Posterior cingulate gyrus (tissue), 11 donors: ENCODE measurements at regions not wholly inside any gene's neighbourhood (a gene's known extent, or its start where the extent isn't known, plus 50 kb on each side); places are given as distances from the start of the nearest gene placed in this dataset.

Experiments
- DNase-seq, 10 donors: peaks; one replicate each; pipeline versions ENCODE4 v3.0.0 to v3.0.0-alpha.2; 2020 to 2021; ENCODE audit warnings: mixed read lengths in 3 of 10
- intact Hi-C: fragments of 100-400 bp; cut with DNase I; formaldehyde crosslinking; loops from one replicate; pipeline ENCODE4 v1.15.1; 2023

- peak in 2 of 10 donors; percentile 61 to 80 for DNase-seq
- intact Hi-C loops: no loop called here
These were observed 74.9 kb downstream of the RHOB start for GRCh38 chr2:20521682-20522189.

GRCh38 chr2:20523073-20523798, 76.4 kb downstream of the RHOB start:
- intact Hi-C loops: no loop called here
- peak in 2 of 10 donors; percentile 25 to 52 for DNase-seq

GRCh38 chr2:20523799-20524187, 76.9 kb downstream of the RHOB start:
- peak in 2 of 10 donors; percentile 25 to 57 for DNase-seq
- intact Hi-C loops: no loop called here

GRCh38 chr2:20524412-20525040, 77.7 kb downstream of the RHOB start:
- intact Hi-C loops: no loop called here
- DNase-seq: peak in 7 of 10 donors; percentile 37 to 93 (median 61)

- intact Hi-C loops: no loop called here
- DNase-seq: peak in 2 of 10 donors; percentile 57 to 81
These were observed 78.5 kb downstream of the RHOB start for GRCh38 chr2:20525041-20526035.

- no peak for DNase-seq
- intact Hi-C loops: no loop called here
These were observed 79.3 kb downstream of the RHOB start for GRCh38 chr2:20526160-20526559.

- intact Hi-C loops: no loop called here
- DNase-seq: peak in 4 of 10 donors; percentile 25 to 69 (median 46)
These were observed 79.8 kb downstream of the RHOB start for GRCh38 chr2:20526708-20527107.

- intact Hi-C loops: no loop called here
- peak in 1 of 10 donors; percentile 21 for DNase-seq
These were observed 81.8 kb downstream of the RHOB start for GRCh38 chr2:20528713-20529112.

- intact Hi-C loops: no loop called here
These were observed 83.6 kb downstream of the RHOB start for GRCh38 chr2:20530520-20530919.

GRCh38 chr2:20531633-20532262, 84.9 kb downstream of the RHOB start:
- peak in 2 of 10 donors; percentile 55 to 64 for DNase-seq
- intact Hi-C loops: no loop called here

More at GRCh38 chr2:20530520-20530919, 83.6 kb downstream of the RHOB start:
- peak in 2 of 10 donors; percentile 26 to 38 for DNase-seq

- intact Hi-C loops: no loop called here
These were observed 86.0 kb downstream of the RHOB start for GRCh38 chr2:20532634-20533437.

GRCh38 chr2:20533993-20534622, 87.2 kb downstream of the RHOB start:
- intact Hi-C loops: no loop called here
- DNase-seq: peak in 2 of 10 donors; percentile 39 to 70

More at GRCh38 chr2:20532634-20533437, 86.0 kb downstream of the RHOB start:
- DNase-seq: peak in 2 of 10 donors; percentile 59 to 68

- intact Hi-C loops: no loop called here
- peak in 1 of 10 donors; percentile 55 for DNase-seq
These were observed 88.3 kb downstream of the RHOB start for GRCh38 chr2:20534913-20535801.

- intact Hi-C loops: no loop called here
These were observed 89.9 kb downstream of the RHOB start for GRCh38 chr2:20536619-20537422.

GRCh38 chr2:20537423-20538307, 90.8 kb downstream of the RHOB start:
- intact Hi-C loops: no loop called here
- peak in 2 of 10 donors; percentile 29 to 65 for DNase-seq

More at GRCh38 chr2:20536619-20537422, 89.9 kb downstream of the RHOB start:
- DNase-seq: peak in 8 of 10 donors; percentile 32 to 92 (median 60)
